ENCODE measurements at regions not wholly inside any gene's neighbourhood (a gene's known extent, or its start where the extent isn't known, plus 50 kb on each side); places are given as distances from the start of the nearest gene placed in this dataset.

- peak; percentile 21; the same call in 1 of the 2 replicates for TF ChIP-seq ARID4A (CRISPR knock-in tag; IDR thresholded peaks at IDR 0.05; ENCODE audit: borderline replicate concordance)
- no peak for TF ChIP-seq ZSCAN22 (CRISPR knock-in tag; IDR thresholded peaks at IDR 0.05)
- no peak for TF ChIP-seq PLSCR1 (CRISPR knock-in tag; IDR thresholded peaks at IDR 0.05; ENCODE audit: borderline replicate concordance)
- no peak for TF ChIP-seq JUND (CRISPR knock-in tag; IDR thresholded peaks at IDR 0.05)
- peak; percentile 23; the same call in 1 of the 2 replicates for TF ChIP-seq TMF1 (CRISPR knock-in tag; IDR thresholded peaks at IDR 0.05; ENCODE audit: low read depth)
- TF ChIP-seq POGK (CRISPR knock-in tag; conservative IDR thresholded peaks at IDR 0.05): no peak; the same call in 1 of the 2 replicates
- TF ChIP-seq SMAD1 (CRISPR knock-in tag; IDR thresholded peaks at IDR 0.05; ENCODE audit: borderline replicate concordance, low read depth): peak; percentile 70; the same call in 1 of the 2 replicates
- TF ChIP-seq MZF1 (CRISPR knock-in tag; IDR thresholded peaks at IDR 0.05; ENCODE audit: borderline replicate concordance): no peak
- no peak for TF ChIP-seq MAF1 (CRISPR knock-in tag; IDR thresholded peaks at IDR 0.05; ENCODE audit: borderline replicate concordance)
- TF ChIP-seq REXO4 (CRISPR knock-in tag; IDR thresholded peaks at IDR 0.05; ENCODE audit: borderline replicate concordance): no peak
- TF ChIP-seq RARA (CRISPR knock-in tag; IDR thresholded peaks at IDR 0.05): peak; percentile 73
- TF ChIP-seq MLLT10 (CRISPR knock-in tag; IDR thresholded peaks at IDR 0.05): no peak
- no peak for TF ChIP-seq ZNF281 (CRISPR knock-in tag; IDR thresholded peaks at IDR 0.05; ENCODE audit: borderline replicate concordance)
- TF ChIP-seq GFI1 (CRISPR knock-in tag; IDR thresholded peaks at IDR 0.05; ENCODE audit: borderline replicate concordance): peak; percentile 48; the same call in 1 of the 2 replicates
- TF ChIP-seq KMT2A (CRISPR knock-in tag; IDR thresholded peaks at IDR 0.05): no peak; the same call in 1 of the 2 replicates
- TF ChIP-seq MTA1 (CRISPR knock-in tag; IDR thresholded peaks at IDR 0.05; ENCODE audit: borderline replicate concordance): peak; percentile 75; the same call in 1 of the 2 replicates
- TF ChIP-seq KDM2A (CRISPR knock-in tag; IDR thresholded peaks at IDR 0.05; ENCODE audit: borderline replicate concordance, low read depth): no peak
- TF ChIP-seq ZFP41 (CRISPR knock-in tag; IDR thresholded peaks at IDR 0.05; ENCODE audit: borderline replicate concordance): no peak
- no peak for TF ChIP-seq RAD51 (IDR thresholded peaks at IDR 0.05; ENCODE audit: borderline replicate concordance)
Measured at GRCh38 chr2:64859312-64860212, 129.6 kb upstream of the SLC1A4 start (continued).

Measured in HepG2 (cell line).